ENCODE measurements at regions not wholly inside any gene's neighbourhood (a gene's known extent, or its start where the extent isn't known, plus 50 kb on each side); places are given as distances from the start of the nearest gene placed in this dataset.

DNA sequence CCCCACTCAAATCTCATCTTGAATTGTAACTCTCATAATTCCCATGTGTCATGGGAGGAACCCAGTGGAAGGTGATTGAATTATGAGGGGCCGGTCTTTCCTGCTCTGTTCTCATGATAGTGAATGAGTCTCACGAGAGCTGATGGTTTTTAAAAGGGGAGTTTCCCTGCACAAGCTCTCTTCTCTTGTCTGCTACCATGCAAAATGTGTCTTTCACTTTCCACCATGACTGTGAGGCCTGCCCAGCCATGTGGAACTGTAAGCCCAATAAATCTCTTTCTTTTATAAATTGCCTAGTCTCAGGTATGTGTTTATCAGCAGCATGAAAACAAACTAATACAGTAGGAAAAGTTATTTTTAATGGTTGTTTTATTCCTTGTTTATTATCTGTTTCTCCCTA lies 146.0 kb downstream of the FSCB start:
- no peaks in the 10 kb centered on the region for H3K9me3 ChIP-seq
- intact Hi-C loops (cut with DNase I): no loop called here
- 73 to 80% (median 78%) methylated on average over 2 of the region's 2 CpGs for WGBS, 4 donors
- no peak overlapping the region for H3K4me3 ChIP-seq
- H3K27me3 ChIP-seq: no peaks in the 10 kb centered on the region
- no peaks in the 10 kb centered on the region for H3K36me3 ChIP-seq
- DNase-seq: no peak
- H3K4me1 ChIP-seq: no peaks in the 10 kb centered on the region
- TF ChIP-seq, protein P1, sequence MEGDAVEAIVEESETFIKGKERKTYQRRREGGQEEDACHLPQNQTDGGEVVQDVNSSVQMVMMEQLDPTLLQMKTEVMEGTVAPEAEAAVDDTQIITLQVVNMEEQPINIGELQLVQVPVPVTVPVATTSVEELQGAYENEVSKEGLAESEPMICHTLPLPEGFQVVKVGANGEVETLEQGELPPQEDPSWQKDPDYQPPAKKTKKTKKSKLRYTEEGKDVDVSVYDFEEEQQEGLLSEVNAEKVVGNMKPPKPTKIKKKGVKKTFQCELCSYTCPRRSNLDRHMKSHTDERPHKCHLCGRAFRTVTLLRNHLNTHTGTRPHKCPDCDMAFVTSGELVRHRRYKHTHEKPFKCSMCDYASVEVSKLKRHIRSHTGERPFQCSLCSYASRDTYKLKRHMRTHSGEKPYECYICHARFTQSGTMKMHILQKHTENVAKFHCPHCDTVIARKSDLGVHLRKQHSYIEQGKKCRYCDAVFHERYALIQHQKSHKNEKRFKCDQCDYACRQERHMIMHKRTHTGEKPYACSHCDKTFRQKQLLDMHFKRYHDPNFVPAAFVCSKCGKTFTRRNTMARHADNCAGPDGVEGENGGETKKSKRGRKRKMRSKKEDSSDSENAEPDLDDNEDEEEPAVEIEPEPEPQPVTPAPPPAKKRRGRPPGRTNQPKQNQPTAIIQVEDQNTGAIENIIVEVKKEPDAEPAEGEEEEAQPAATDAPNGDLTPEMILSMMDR (IDR thresholded peaks at IDR 0.05): no peak
- TF ChIP-seq POLR2A (IDR thresholded peaks at IDR 0.05): no peak
- H3K27ac ChIP-seq: no peak overlapping the region
- no peak for ATAC-seq

DNA sequence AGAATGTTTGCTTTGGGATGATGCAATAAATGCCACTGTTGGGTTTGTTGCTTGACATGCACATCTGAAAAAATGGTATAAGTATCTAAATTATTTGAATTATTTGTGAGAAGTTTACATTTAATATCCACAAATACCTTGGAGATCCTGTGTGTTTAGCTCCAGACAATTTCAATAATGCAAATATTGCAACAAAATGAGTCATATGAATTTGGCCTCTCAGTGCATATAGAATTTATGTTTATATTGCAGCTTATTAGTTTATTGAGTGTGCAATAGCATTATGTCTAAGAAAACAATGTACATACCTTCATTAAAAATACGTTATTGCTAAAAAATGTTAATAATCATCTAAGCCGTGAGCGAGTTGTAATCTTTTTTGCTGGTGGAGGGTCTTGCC lies 153.3 kb downstream of the FSCB start:
- no peak for ATAC-seq

GRCh38 chr14:44352201-44352600 lies 154.9 kb downstream of the FSCB start:
- H3K27me3 ChIP-seq: no peaks in the 10 kb centered on the region
- peaks cover 0 to 17% (median 5%) of the 10 kb centered on the region in 12 donors for H3K9me3 ChIP-seq
- WGBS, 4 donors: 84 to 91% (median 88%) methylated on average over 1 of the region's 1 CpG
- H3K36me3 ChIP-seq: no peaks in the 10 kb centered on the region
- no peak overlapping the region for H3K27ac ChIP-seq
- TF ChIP-seq POLR2A (IDR thresholded peaks at IDR 0.05): no peak
- TF ChIP-seq, protein P1 (IDR thresholded peaks at IDR 0.05): no peak
- no peak overlapping the region for H3K4me3 ChIP-seq
- DNase-seq (no peak), ATAC-seq (no peak)
- intact Hi-C loops (cut with DNase I): no loop called here
- H3K4me1 ChIP-seq: no peaks in the 10 kb centered on the region

More for the DNA sequence above, 153.3 kb downstream of the FSCB start:
- WGBS, 4 donors: 89 to 92% (median 92%) methylated on average over 3 of the region's 3 CpGs
- TF ChIP-seq, protein P1 (IDR thresholded peaks at IDR 0.05): no peak
- no peak for TF ChIP-seq POLR2A (IDR thresholded peaks at IDR 0.05)
- Histone ChIP-seq H3K9me3 (peaks cover 0 to 3% (median 0%) of the 10 kb centered on the region in 12 donors), H3K36me3 (no peaks in the 10 kb centered on the region), H3K4me3 (no peak overlapping the region), H3K4me1 (no peaks in the 10 kb centered on the region), H3K27me3 (no peaks in the 10 kb centered on the region), H3K27ac (no peak overlapping the region)
- no peak for DNase-seq
- intact Hi-C loops (cut with DNase I): no loop called here

GRCh38 chr14:44347316-44347715 lies 159.8 kb downstream of the FSCB start:
- 30 to 37% (median 32%) methylated on average over 1 of the region's 1 CpG for WGBS, 4 donors
- Histone ChIP-seq H3K27ac (no peak overlapping the region), H3K4me1 (no peaks in the 10 kb centered on the region), H3K9me3 (peaks cover 0 to 33% (median 10%) of the 10 kb centered on the region in 12 donors), H3K27me3 (no peaks in the 10 kb centered on the region), H3K36me3 (no peaks in the 10 kb centered on the region), H3K4me3 (no peak overlapping the region)
- DNase-seq (no peak), ATAC-seq (no peak)
- no peak for TF ChIP-seq POLR2A (IDR thresholded peaks at IDR 0.05)
- TF ChIP-seq, protein P1 (IDR thresholded peaks at IDR 0.05): no peak
- intact Hi-C loops (cut with DNase I): no loop called here
